GM12891 (cell line): ENCODE measurements at regions not wholly inside any gene's neighbourhood (a gene's known extent, or its start where the extent isn't known, plus 50 kb on each side); places are given as distances from the start of the nearest gene placed in this dataset.
A peak's percentile ranks its signal among the peaks of the same experiment; 100 is the strongest.

ENCODE experiments used
- DNase-seq: peaks from one replicate; pipeline ENCODE4 v3.0.0; 2011; ENCODE audit warnings: low spot score; ENCODE audit not compliant: insufficient read length
- FAIRE-seq: peaks from 2 replicates; lab custom pipeline; 2011; peaks lifted over from hg19 to GRCh38; lab: Jason Lieb, UNC
- PAX5 ChIP-seq: IDR thresholded peaks from 2 replicates; pipeline ENCODE4 v1.6.1; 2011; ENCODE audit warnings: low read length, moderate library complexity, mild to moderate bottlenecking; ENCODE audit not compliant: insufficient read depth, severe bottlenecking
- POLR2A ChIP-seq: IDR thresholded peaks from 2 replicates; pipeline ENCODE4 v1.6.1; 2011; ENCODE audit warnings: low read depth, low read length, control low read depth
- POLR2AphosphoS5 ChIP-seq: IDR thresholded peaks from 2 replicates; pipeline ENCODE4 v1.6.1; 2011; ENCODE audit warnings: low read depth, low read length, control low read depth
- POU2F2 ChIP-seq: IDR thresholded peaks from 2 replicates; pipeline ENCODE4 v1.6.1; 2011; ENCODE audit warnings: low read depth, mild to moderate bottlenecking, control low read depth, low read length, moderate library complexity
- SPI1 ChIP-seq: IDR thresholded peaks from 2 replicates; pipeline ENCODE4 v1.6.1; 2011; ENCODE audit warnings: low read depth, low read length, control low read depth
- TAF1 ChIP-seq: IDR thresholded peaks from 2 replicates; pipeline ENCODE4 v1.6.1; 2011; ENCODE audit warnings: low read depth, low read length, control low read depth

DNA sequence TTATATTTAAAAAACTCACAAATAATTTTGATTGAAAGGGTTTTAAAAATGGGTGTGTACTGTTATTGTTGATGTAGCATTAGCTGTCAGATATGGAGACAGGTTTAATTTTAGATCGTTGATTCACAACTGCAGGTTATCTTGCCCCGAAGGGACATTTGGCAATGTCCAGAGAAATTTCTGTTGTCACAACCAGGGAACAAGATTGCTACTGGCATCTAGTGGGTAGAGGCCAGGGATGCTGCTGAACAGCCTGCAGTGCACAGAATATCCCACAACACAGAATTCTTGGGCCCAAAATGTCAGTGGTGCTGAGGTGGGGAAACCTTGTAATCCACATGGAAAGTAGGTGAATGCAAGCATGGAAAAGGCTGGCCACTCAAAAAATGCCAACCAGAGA is 114.9 kb downstream of the MAGEB17 start:
- FAIRE-seq = no peak
- DNase-seq = no peak
- no peak for TF ChIP-seq TAF1
- TF ChIP-seq POLR2A = no peak
- no peak for TF ChIP-seq SPI1
- no peak for TF ChIP-seq POLR2AphosphoS5
- no peak for TF ChIP-seq POU2F2
- TF ChIP-seq PAX5 = no peak

DNA sequence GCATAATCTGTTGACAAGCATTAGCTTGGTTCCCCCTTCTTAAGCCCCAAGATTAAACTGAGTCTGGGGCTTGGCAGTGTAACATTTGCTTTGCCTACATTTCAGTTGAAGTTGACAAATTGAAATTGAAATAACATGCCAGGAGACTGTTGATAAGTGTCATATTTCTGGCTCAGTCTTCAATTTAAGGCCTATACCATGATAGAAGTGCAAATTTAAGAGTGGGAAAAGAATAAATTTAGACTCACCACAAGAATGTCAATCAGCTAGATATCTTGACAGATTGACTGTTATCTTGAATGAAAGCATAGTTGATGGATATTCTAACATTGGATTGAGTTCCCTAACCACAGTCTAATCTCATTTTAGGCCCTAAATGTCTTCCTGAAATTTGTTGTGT is 117.6 kb downstream of the MAGEB17 start:
- FAIRE-seq = peak; percentile 77
- DNase-seq = no peak
- TF ChIP-seq TAF1 (no peak), SPI1 (no peak), POLR2A (no peak), POLR2AphosphoS5 (no peak), POU2F2 (no peak), PAX5 (no peak)

DNA sequence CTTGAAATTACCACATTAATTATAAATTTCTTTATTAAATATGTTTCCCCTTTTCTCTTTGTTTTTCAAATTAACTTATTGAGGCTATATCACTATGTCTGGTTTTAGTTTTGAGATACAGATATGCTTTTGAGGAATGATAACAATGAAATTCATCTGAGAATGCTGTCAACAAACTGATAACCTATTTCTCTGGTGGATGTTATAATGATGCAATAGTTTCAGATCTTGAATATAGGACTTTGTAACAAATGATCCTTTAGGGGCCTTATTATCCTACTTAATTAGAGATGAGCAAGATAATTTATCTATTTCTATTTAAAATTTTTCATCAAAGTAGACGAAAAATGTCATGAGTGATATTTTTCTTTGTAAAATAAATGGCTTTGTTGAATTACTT is 123.7 kb downstream of the MAGEB17 start:
- TF ChIP-seq POU2F2 = no peak
- TF ChIP-seq POLR2AphosphoS5 = no peak
- TF ChIP-seq SPI1 = no peak
- TF ChIP-seq POLR2A = no peak
- no peak for TF ChIP-seq TAF1
- TF ChIP-seq PAX5 = no peak
- no peak for FAIRE-seq
- no peak for DNase-seq

DNA sequence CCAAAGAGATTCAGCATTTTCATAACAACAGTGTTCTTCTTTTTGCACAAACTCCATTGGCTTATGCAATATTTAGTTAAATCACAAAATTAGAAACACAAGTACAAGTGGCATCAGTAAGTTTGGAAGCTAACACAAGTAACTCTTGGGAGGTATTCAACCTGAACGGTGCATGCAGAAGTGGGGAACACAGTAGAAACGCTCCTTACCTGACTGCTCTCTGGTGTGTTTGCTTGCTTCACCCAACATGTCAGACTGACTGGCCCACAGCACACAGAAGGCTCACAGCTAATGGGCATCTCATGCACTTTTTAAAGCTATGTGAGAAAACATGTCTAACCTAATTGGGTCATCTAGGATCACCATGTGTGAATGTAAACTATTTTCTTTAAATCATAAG is 133.6 kb downstream of the MAGEB17 start:
- FAIRE-seq (no peak), DNase-seq (no peak)
- TF ChIP-seq POLR2AphosphoS5 (no peak), POLR2A (no peak), TAF1 (no peak), POU2F2 (no peak), SPI1 (no peak), PAX5 (no peak)

DNA sequence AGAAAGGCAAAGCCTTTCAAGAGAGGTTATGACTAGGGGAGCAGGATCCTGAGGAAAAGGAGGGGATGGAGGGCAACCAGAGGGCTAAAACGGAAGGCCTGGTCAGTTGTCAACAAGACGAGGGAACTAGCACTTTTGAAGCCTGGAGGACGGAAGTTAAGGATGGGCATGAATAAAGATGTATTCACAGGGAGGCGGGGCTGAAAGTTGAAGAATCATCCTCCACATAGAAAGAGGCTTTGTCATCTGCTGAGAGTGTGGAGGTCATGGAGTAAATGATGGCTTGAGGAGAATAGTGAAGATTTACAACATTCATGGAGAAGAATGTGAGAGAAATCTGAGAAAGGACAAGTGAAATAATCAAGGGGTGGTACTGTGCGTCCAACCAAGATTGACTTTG is 137.5 kb downstream of the MAGEB17 start:
- FAIRE-seq (no peak), DNase-seq (no peak)
- TF ChIP-seq POLR2AphosphoS5 = no peak
- no peak for TF ChIP-seq SPI1
- no peak for TF ChIP-seq TAF1
- no peak for TF ChIP-seq PAX5
- no peak for TF ChIP-seq POLR2A
- TF ChIP-seq POU2F2 = no peak

DNA sequence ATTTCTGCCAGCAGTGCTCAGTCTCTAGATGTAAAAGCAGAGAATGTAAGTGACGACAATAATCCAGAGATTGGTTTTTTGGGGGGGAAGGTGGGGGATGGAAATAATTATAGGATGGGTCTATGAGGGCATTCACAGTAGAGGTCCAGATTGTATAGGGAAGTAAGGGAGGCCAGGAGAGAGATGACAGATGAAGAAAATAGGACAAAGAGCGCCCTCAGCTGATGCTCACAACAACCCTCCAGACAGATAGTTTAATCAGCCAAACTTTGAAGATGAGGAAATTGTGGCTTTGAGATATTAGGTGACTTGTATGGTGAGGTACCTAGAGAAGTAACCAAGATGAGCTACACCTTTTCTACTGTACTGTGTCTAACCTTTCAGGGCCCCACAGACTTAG is 137.9 kb downstream of the MAGEB17 start:
- no peak for DNase-seq

DNA sequence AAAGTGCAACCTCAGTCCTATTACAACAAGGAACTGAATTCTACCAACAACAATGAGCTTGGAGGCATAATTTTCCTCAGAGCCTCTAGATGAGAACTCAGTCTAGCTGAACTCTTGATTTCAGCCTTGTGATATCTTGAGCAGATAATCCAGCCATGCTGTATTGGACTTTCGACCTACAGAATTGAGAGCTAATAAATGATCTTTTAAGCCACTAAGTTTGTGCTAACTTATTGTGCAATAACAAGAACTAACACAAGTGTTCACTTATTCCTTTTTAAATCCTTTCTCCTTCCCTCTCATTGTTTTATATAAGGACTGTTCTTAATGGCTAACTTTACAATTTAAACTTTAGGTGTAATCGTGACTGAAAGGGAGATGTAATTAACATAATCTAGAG is 140.7 kb downstream of the MAGEB17 start:
- FAIRE-seq (no peak), DNase-seq (no peak)
- TF ChIP-seq POU2F2 (no peak), SPI1 (no peak), POLR2AphosphoS5 (no peak), POLR2A (no peak), TAF1 (no peak), PAX5 (no peak)

More for the DNA sequence above, 137.9 kb downstream of the MAGEB17 start:
- no peak for TF ChIP-seq TAF1
- TF ChIP-seq SPI1 = no peak
- no peak for TF ChIP-seq PAX5
- TF ChIP-seq POLR2AphosphoS5 = no peak
- TF ChIP-seq POLR2A = no peak
- no peak for TF ChIP-seq POU2F2
- FAIRE-seq = peak; percentile 20

DNA sequence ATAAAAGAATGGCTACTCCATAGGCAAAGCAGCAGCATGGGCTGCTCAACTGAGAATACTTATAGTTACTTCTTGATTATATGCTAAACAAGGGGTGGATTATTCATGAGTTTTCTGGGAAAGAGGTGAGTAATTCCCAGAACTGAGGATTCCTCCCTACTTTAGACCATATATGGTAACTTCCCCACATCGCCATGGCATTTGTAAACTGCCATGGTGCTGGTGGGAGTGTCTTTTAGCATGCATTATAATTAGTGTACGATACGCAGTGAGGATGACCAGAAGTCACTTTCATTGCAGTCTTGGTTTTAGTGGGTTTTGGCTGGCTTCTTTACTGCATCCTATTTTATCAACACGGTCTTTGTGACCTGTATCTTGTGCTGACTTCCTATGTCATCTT is 141.5 kb downstream of the MAGEB17 start:
- FAIRE-seq (peak; percentile 71), DNase-seq (no peak)
- TF ChIP-seq POU2F2 (no peak), POLR2AphosphoS5 (no peak), TAF1 (no peak), SPI1 (no peak), POLR2A (no peak), PAX5 (no peak)

DNA sequence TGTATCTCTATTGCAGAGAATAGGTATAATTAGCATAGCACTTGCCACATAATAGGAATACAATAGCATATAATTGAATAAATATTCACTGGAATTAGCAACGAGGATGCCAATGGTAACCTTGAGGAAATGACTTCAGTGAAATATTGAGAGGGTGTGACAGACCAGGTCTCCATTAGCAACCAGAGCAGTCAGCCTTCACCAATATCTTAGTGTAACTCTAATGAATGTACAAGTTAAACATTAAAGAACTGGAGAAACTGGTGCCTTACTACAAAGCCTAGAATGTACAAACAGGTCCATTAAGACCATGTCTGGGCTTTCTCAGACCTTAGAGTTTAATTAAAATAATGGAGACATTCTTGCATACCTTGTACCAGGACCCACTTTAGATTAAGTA is 143.0 kb downstream of the MAGEB17 start:
- no peak for FAIRE-seq
- DNase-seq = no peak
- TF ChIP-seq POU2F2 (no peak), POLR2A (no peak), SPI1 (no peak), PAX5 (no peak), TAF1 (no peak), POLR2AphosphoS5 (no peak)

DNA sequence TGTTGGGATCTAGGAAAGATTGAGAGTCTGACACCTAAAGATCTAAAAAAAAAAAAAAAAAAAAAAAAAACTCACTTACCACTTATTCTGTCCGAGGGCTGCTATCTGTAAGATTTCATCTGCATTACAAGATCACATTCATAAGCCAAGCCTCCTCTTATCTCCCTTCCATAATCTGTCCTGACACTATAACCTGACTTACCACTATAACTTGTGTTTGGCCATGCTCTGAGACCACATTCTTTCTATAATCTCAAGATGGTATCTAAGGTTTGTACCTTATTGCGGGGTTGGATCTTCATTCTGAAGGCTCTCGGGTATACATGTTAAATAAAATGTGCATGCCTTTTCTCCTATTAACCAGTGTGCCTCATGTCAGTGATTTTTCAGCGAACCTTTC is 144.4 kb downstream of the MAGEB17 start:
- no peak for FAIRE-seq
- TF ChIP-seq POU2F2 (no peak), POLR2AphosphoS5 (no peak), POLR2A (no peak), SPI1 (no peak), TAF1 (no peak), PAX5 (no peak)
- no peak for DNase-seq
